HEK293 (cell line): ENCODE measurements at regions not wholly inside any gene's neighbourhood (a gene's known extent, or its start where the extent isn't known, plus 50 kb on each side); places are given as distances from the start of the nearest gene placed in this dataset.

Experiments
- CTCF ChIA-PET: fragments of 350-600 bp; formaldehyde crosslinking; extraction: SDS; loops from one replicate; lab custom pipeline; 2021; ENCODE audit warnings: antibody characterized with exemption; lab: Yijun Ruan, JAX
- POLR2A ChIA-PET: fragments of 300-600 bp; formaldehyde crosslinking; extraction: SDS; loops from one replicate; lab custom pipeline; 2020; ENCODE audit warnings: antibody characterized with exemption, inconsistent platforms; lab: Yijun Ruan, JAX
- H3K27ac ChIP-seq: fragments of 200-500 bp; sonication (Bioruptor generic); 2 replicates; pipeline ENCODE4 v1.5.1; 2014; ENCODE audit warnings: low read depth, low read length, control low read depth, inconsistent platforms; ENCODE audit errors: extremely low read depth
- H3K36me3 ChIP-seq, 2 experiments: fragments of 200-500 bp in 1 of 2; sonication (Bioruptor generic) in 1 of 2; 1 replicate in 1 of 2; 2 replicates in 1 of 2; pipeline ENCODE4 v1.5.1; 2014 to 2017; ENCODE audit warnings: inconsistent platforms in 2 of 2, low read length in 2 of 2; ENCODE audit not compliant: control insufficient read depth in 2 of 2, insufficient read depth in 1 of 2
- H3K4me1 ChIP-seq: fragments of 200-500 bp; sonication (Bioruptor generic); 2 replicates; pipeline ENCODE4 v1.5.1; 2014; ENCODE audit warnings: mild to moderate bottlenecking, low read length, inconsistent platforms; ENCODE audit not compliant: control insufficient read depth, insufficient read depth
- H3K4me3 ChIP-seq: 2 replicates; pipeline ENCODE4 v1.5.1; 2011; ENCODE audit warnings: low read depth, mild to moderate bottlenecking, control low read depth, low read length, moderate library complexity
- H3K9me3 ChIP-seq: fragments of 200-500 bp; sonication (Bioruptor generic); 2 replicates; pipeline ENCODE4 v1.5.1; 2014; ENCODE audit warnings: low read depth, low read length, inconsistent platforms; ENCODE audit not compliant: control insufficient read depth, insufficient read depth
- FEZF1 ChIP-seq: fragments of 450-650 bp; formaldehyde crosslinking; IDR thresholded peaks from 2 replicates; pipeline ENCODE4 v1.5.1; 2016; ENCODE audit warnings: missing biosample characterization, missing genetic modification characterization
- HOXD13 ChIP-seq: sonication (generic); formaldehyde crosslinking; IDR thresholded peaks from 2 replicates; pipeline ENCODE4 v1.8.0; 2022; ENCODE audit warnings: missing genetic modification reagents, borderline replicate concordance
- KLF7 ChIP-seq: fragments of 450-650 bp; formaldehyde crosslinking; IDR thresholded peaks from 2 replicates; pipeline ENCODE4 v1.5.1; 2016; ENCODE audit warnings: missing biosample characterization, missing genetic modification characterization, borderline replicate concordance
- RBAK ChIP-seq: fragments of 450-650 bp; formaldehyde crosslinking; IDR thresholded peaks from 2 replicates; pipeline ENCODE4 v1.5.1; 2016; ENCODE audit warnings: missing biosample characterization, missing genetic modification characterization
- REPIN1 ChIP-seq: fragments of 450-650 bp; formaldehyde crosslinking; IDR thresholded peaks from 2 replicates; pipeline ENCODE4 v1.5.1; 2017; ENCODE audit warnings: missing biosample characterization, missing genetic modification characterization, low read depth
- SCRT2 ChIP-seq: fragments of 450-650 bp; formaldehyde crosslinking; IDR thresholded peaks from 2 replicates; pipeline ENCODE4 v1.5.1; 2016; ENCODE audit warnings: missing biosample characterization, missing genetic modification characterization
- ZBTB20 ChIP-seq: fragments of 450-650 bp; formaldehyde crosslinking; IDR thresholded peaks from 2 replicates; pipeline ENCODE4 v1.5.1; 2016; ENCODE audit warnings: missing biosample characterization, missing genetic modification characterization
- ZNF133 ChIP-seq: fragments of 450-650 bp; formaldehyde crosslinking; IDR thresholded peaks from 2 replicates; pipeline ENCODE4 v1.5.1; 2016; ENCODE audit warnings: missing biosample characterization, missing genetic modification characterization
- ZNF146 ChIP-seq: fragments of 450-650 bp; formaldehyde crosslinking; IDR thresholded peaks from 2 replicates; pipeline ENCODE4 v1.5.1; 2016; ENCODE audit warnings: missing biosample characterization, missing genetic modification characterization
- ZNF248 ChIP-seq: fragments of 450-650 bp; formaldehyde crosslinking; IDR thresholded peaks from 2 replicates; pipeline ENCODE4 v1.5.1; 2017; ENCODE audit warnings: missing biosample characterization, missing genetic modification characterization
- ZNF26 ChIP-seq: fragments of 450-650 bp; formaldehyde crosslinking; IDR thresholded peaks from 2 replicates; pipeline ENCODE4 v1.5.1; 2016; ENCODE audit warnings: missing biosample characterization, missing genetic modification characterization
- ZNF302 ChIP-seq: fragments of 450-650 bp; formaldehyde crosslinking; IDR thresholded peaks from 2 replicates; pipeline ENCODE4 v1.5.1; 2016; ENCODE audit warnings: missing biosample characterization, missing genetic modification characterization, low read depth
- ZNF335 ChIP-seq: fragments of 450-650 bp; formaldehyde crosslinking; conservative IDR thresholded peaks from 2 replicates; pipeline ENCODE4 v1.5.1; 2016; ENCODE audit warnings: missing biosample characterization, missing genetic modification characterization
- ZNF423 ChIP-seq: fragments of 450-650 bp; formaldehyde crosslinking; IDR thresholded peaks from 2 replicates; pipeline ENCODE4 v1.5.1; 2016; ENCODE audit warnings: missing biosample characterization, missing genetic modification characterization
- ZNF514 ChIP-seq: fragments of 450-650 bp; formaldehyde crosslinking; IDR thresholded peaks from 2 replicates; pipeline ENCODE4 v1.5.1; 2016; ENCODE audit warnings: missing biosample characterization, missing genetic modification characterization
- ZNF692 ChIP-seq: fragments of 450-650 bp; formaldehyde crosslinking; IDR thresholded peaks from 2 replicates; pipeline ENCODE4 v1.5.1; 2016; ENCODE audit warnings: missing biosample characterization, missing genetic modification characterization
- ZNF777 ChIP-seq: fragments of 450-650 bp; formaldehyde crosslinking; IDR thresholded peaks from 2 replicates; pipeline ENCODE4 v1.5.1; 2017; ENCODE audit warnings: missing biosample characterization, missing genetic modification characterization, borderline replicate concordance
- ZNF843 ChIP-seq: fragments of 450-650 bp; formaldehyde crosslinking; IDR thresholded peaks from 2 replicates; pipeline ENCODE4 v1.5.1; 2016; ENCODE audit warnings: missing biosample characterization, missing genetic modification characterization
- TF ChIP-seq, protein P1 (sequence below): fragments of 450-650 bp; formaldehyde crosslinking; IDR thresholded peaks from 2 replicates; pipeline ENCODE4 v1.5.0; 2017; ENCODE audit warnings: missing biosample characterization, missing genetic modification characterization, borderline replicate concordance
- TF ChIP-seq, protein P2 (sequence below): fragments of 450-650 bp; formaldehyde crosslinking; IDR thresholded peaks from 2 replicates; pipeline ENCODE4 v1.5.1; 2016; ENCODE audit warnings: missing biosample characterization, missing genetic modification characterization
- TF ChIP-seq, protein P3 (sequence below): fragments of 450-650 bp; IDR thresholded peaks from 2 replicates; pipeline ENCODE4 v1.5.1; 2018; ENCODE audit warnings: missing biosample characterization, missing genetic modification characterization
- TF ChIP-seq, protein P4 (sequence below): fragments of 450-650 bp; formaldehyde crosslinking; IDR thresholded peaks from 2 replicates; pipeline ENCODE4 v1.5.1; 2016; ENCODE audit warnings: missing biosample characterization, missing genetic modification characterization
- TF ChIP-seq, protein P5 (sequence below): fragments of 450-650 bp; formaldehyde crosslinking; IDR thresholded peaks from 2 replicates; pipeline ENCODE4 v1.5.1; 2016; ENCODE audit warnings: missing biosample characterization, missing genetic modification characterization, borderline replicate concordance

- H3K4me1 ChIP-seq = no peaks in the 10 kb centered on the region
- TF ChIP-seq ZNF423 (tag by site-specific recombination) (no peak), KLF7 (no peak), ZNF26 (no peak), REPIN1 (tag by site-specific recombination) (no peak), ZNF692 (tag by site-specific recombination) (no peak), ZNF514 (tag by site-specific recombination) (no peak), ZNF777 (no peak), RBAK (no peak), ZNF146 (tag by site-specific recombination) (no peak)
- TF ChIP-seq, all 188 proteins: peak for 0
- Histone ChIP-seq H3K36me3 (no peaks in the 10 kb centered on the region), H3K27ac (no peak overlapping the region), H3K4me3 (no peak overlapping the region), H3K9me3 (no peaks in the 10 kb centered on the region)
- POLR2A ChIA-PET = no interaction called here
- CTCF ChIA-PET = interaction anchor here (0.6 kb wide), 1 partner anchor 122 kb away, joined by 3 read pairs; no protein-coding TSS in a partner anchor
Measured at GRCh38 chr14:86457481-86458135, 927.7 kb downstream of the FLRT2 start.

DNA sequence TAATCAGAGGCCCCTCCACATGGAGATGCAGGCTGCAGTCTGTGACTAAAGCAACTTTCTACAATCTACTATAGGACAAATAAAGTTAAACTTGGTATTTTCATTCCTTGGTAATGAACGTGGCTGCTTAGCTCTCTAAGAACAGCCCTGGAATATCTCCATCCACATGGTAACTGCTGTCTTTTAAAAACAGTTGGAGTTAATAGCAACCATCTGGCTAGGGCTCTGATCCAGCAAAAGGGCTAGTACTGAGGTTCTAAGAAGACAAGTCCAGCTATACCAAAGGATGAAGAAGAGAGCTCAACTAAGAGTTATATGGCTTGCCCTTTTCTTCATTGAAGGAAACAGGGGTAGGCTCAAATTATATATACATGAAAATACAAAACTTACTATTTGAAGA lies 920.1 kb downstream of the FLRT2 start:
- H3K36me3 ChIP-seq = no peaks in the 10 kb centered on the region
- ChIA-PET CTCF (no interaction called here), POLR2A (no interaction called here)
- H3K27ac ChIP-seq = no peak overlapping the region
- no peaks in the 10 kb centered on the region for H3K4me1 ChIP-seq
- no peak overlapping the region for H3K4me3 ChIP-seq
- no peaks in the 10 kb centered on the region for H3K9me3 ChIP-seq
- TF ChIP-seq ZNF843 = no peak
- TF ChIP-seq, protein P1, sequence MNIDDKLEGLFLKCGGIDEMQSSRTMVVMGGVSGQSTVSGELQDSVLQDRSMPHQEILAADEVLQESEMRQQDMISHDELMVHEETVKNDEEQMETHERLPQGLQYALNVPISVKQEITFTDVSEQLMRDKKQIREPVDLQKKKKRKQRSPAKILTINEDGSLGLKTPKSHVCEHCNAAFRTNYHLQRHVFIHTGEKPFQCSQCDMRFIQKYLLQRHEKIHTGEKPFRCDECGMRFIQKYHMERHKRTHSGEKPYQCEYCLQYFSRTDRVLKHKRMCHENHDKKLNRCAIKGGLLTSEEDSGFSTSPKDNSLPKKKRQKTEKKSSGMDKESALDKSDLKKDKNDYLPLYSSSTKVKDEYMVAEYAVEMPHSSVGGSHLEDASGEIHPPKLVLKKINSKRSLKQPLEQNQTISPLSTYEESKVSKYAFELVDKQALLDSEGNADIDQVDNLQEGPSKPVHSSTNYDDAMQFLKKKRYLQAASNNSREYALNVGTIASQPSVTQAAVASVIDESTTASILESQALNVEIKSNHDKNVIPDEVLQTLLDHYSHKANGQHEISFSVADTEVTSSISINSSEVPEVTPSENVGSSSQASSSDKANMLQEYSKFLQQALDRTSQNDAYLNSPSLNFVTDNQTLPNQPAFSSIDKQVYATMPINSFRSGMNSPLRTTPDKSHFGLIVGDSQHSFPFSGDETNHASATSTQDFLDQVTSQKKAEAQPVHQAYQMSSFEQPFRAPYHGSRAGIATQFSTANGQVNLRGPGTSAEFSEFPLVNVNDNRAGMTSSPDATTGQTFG (tag by site-specific recombination) = no peak
- no peak for TF ChIP-seq ZNF335 (tag by site-specific recombination)
- no peak for TF ChIP-seq FEZF1
- TF ChIP-seq, protein P2, sequence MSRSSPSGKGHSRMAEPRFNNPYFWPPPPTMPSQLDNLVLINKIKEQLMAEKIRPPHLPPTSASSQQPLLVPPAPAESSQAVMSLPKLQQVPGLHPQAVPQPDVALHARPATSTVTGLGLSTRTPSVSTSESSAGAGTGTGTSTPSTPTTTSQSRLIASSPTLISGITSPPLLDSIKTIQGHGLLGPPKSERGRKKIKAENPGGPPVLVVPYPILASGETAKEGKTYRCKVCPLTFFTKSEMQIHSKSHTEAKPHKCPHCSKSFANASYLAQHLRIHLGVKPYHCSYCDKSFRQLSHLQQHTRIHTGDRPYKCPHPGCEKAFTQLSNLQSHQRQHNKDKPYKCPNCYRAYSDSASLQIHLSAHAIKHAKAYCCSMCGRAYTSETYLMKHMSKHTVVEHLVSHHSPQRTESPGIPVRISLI (tag by site-specific recombination) = no peak
- TF ChIP-seq, all 188 proteins: peak for 0

GRCh38 chr14:86442135-86442534 lies 912.2 kb downstream of the FLRT2 start:
- CTCF ChIA-PET = no interaction called here
- Histone ChIP-seq H3K36me3 (no peaks in the 10 kb centered on the region), H3K4me3 (no peak overlapping the region), H3K27ac (no peak overlapping the region), H3K4me1 (no peaks in the 10 kb centered on the region)
- TF ChIP-seq, protein P3, sequence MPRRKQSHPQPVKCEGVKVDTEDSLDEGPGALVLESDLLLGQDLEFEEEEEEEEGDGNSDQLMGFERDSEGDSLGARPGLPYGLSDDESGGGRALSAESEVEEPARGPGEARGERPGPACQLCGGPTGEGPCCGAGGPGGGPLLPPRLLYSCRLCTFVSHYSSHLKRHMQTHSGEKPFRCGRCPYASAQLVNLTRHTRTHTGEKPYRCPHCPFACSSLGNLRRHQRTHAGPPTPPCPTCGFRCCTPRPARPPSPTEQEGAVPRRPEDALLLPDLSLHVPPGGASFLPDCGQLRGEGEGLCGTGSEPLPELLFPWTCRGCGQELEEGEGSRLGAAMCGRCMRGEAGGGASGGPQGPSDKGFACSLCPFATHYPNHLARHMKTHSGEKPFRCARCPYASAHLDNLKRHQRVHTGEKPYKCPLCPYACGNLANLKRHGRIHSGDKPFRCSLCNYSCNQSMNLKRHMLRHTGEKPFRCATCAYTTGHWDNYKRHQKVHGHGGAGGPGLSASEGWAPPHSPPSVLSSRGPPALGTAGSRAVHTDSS = no peak
- no peak for TF ChIP-seq ZBTB20 (tag by site-specific recombination)
- TF ChIP-seq ZNF302 = no peak
- no peak for TF ChIP-seq FEZF1
- no peak for TF ChIP-seq ZNF133 (tag by site-specific recombination)
- no peak for TF ChIP-seq HOXD13 (CRISPR knock-in tag)
- TF ChIP-seq, protein P4, sequence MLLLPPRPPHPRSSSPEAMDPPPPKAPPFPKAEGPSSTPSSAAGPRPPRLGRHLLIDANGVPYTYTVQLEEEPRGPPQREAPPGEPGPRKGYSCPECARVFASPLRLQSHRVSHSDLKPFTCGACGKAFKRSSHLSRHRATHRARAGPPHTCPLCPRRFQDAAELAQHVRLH (tag by site-specific recombination) = no peak
- TF ChIP-seq, protein P5, sequence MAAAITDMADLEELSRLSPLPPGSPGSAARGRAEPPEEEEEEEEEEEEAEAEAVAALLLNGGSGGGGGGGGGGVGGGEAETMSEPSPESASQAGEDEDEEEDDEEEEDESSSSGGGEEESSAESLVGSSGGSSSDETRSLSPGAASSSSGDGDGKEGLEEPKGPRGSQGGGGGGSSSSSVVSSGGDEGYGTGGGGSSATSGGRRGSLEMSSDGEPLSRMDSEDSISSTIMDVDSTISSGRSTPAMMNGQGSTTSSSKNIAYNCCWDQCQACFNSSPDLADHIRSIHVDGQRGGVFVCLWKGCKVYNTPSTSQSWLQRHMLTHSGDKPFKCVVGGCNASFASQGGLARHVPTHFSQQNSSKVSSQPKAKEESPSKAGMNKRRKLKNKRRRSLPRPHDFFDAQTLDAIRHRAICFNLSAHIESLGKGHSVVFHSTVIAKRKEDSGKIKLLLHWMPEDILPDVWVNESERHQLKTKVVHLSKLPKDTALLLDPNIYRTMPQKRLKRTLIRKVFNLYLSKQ (tag by site-specific recombination) = no peak
- TF ChIP-seq SCRT2 (tag by site-specific recombination) = no peak
- TF ChIP-seq ZNF248 (tag by site-specific recombination) = no peak
- TF ChIP-seq, all 188 proteins: peak for 0
- POLR2A ChIA-PET = no interaction called here
- H3K9me3 ChIP-seq = no peaks in the 10 kb centered on the region
